SH-SY5Y (cell line): ENCODE measurements at regions not wholly inside any gene's neighbourhood (a gene's known extent, or its start where the extent isn't known, plus 50 kb on each side); places are given as distances from the start of the nearest gene placed in this dataset.
A peak's percentile ranks its signal among the peaks of the same experiment; 100 is the strongest.

ENCODE experiments used
- GATA2 ChIP-seq: IDR thresholded peaks from 2 replicates; pipeline ENCODE4 v1.6.1; 2011; ENCODE audit warnings: mild to moderate bottlenecking, low read depth, low read length
- GATA3 ChIP-seq: IDR thresholded peaks from 2 replicates; pipeline ENCODE4 v1.6.1; 2011; ENCODE audit warnings: low read depth, mild to moderate bottlenecking, low read length, moderate library complexity

DNA sequence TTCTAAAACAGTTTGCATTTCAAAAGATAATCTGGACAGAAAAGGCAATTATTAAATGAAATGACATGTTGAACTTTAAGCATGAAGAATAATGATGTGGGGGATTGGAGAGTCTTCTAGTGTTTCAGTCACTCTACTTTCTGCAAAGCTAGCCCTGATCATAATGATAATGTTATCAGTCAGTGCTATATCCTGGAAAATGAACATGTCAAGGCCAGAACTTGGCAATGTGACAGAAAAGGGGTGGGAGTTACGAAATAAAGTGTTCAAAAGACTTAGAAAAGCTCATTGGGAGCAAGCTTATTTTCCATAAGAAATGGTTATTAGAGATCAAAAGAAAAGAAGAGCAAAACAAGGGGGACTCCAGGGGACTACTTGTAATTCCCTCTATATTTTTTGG is 288.5 kb upstream of the SLC8A1 start:
- TF ChIP-seq GATA2 (peak; percentile 54; the same call in 1 of the 2 replicates), GATA3 (peak; percentile 52; the same call in 1 of the 2 replicates)
